Kidney tubule cell (primary cell): ENCODE measurements at regions not wholly inside any gene's neighbourhood (a gene's known extent, or its start where the extent isn't known, plus 50 kb on each side); places are given as distances from the start of the nearest gene placed in this dataset.
A peak's percentile ranks its signal among the peaks of the same experiment; 100 is the strongest.

Source experiments
- DNase-seq: peaks from one replicate; pipeline ENCODE4 v3.0.0-alpha.2; 2018; ENCODE audit warnings: low spot score

DNA sequence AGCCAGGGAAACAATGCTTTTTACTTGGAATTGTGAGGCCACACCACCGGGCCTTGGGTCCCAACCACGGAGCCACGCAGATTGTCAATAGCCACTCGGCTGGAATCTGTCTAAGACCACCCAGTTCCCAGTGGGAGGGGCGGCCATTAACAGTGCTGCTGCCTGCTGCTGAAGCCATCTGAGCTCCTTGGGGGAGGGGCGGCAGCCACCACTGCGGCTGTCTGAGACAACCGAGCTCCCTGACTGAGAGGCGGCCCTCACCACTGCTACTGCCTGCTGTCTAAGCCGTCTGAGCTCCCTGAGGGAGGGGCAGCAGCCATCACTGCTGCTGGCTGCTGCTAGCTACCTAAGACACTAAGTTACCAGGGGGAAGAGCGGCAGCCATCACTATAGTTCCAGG lies 64.3 kb downstream of the DMRTA2 start:
- no peak for DNase-seq

DNA sequence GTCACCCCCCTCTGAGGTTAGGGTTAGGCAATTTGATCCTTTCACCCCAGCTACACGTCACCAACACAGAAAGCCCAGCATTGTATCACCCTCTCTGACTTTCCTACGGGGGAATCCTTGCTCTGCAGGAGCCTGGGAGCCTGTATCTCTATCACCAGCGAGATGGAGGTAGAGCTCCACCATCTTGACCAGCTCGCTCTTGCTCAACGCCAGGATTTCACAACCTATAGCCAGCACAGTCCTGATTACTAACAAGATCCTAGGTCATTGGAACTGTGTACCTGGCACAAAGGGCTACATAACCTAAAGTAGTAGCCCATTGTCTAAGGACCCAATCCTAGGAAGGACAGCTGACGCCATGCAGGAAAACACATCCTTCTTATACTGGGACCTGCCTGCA lies 66.1 kb downstream of the DMRTA2 start:
- no peak for DNase-seq

DNA sequence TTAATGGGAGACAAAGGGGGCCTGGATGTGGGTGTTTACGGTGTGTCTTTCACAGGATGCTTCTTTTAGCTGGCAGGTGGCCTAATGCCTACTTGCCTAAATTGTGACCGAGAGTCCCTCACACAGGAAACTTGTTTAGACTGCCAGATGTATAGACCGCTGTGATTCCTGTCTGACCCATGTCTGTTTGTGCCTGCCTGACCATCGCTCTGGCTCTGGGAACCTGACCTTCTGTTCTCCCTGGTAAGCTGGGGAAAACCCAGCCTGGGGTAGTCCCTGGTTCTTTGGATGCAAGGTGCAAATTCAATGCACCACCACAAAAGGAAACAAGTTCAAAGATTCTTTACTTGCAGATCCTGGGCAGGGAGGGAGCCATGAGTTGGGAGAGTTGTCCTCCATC lies 68.4 kb downstream of the DMRTA2 start:
- DNase-seq = no peak

DNA sequence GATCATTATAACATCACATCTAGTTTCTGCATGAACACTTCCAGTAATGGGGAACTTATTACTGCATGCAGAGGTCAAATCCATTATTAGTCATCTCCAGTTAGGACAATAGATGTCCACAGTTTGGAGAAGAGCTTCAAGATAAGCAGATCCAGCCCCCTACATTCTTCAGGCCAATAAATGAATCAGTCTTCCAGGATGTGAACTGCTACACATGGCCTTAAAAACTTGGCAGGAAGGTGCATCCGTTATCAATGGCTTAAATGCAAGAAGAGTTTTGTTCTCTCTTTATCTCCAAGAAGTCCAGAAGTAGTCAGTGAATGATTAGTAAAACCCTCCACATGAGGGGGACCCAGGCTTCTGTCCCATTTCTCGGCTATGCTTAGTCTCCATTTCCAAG lies 70.8 kb downstream of the DMRTA2 start:
- DNase-seq = no peak

DNA sequence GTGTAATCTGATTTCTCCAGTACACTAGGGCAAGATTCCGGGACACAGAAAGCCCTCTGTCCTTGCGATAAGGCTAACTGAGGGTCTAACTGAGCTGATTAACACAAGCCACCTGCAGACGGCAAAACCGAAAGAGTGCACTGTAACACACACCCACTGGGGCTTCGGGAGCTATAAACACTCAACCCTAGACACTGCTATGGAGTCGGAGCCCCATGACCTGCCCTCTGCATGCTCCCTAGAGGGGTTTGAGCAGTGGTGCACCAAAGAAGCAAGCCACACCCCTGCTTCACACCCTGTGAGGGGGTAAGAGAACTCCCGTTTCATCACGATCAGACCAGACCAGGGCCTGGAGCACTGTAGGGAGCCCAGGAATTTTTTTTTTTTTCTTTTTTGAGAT lies 72.4 kb downstream of the DMRTA2 start:
- no peak for DNase-seq

DNA sequence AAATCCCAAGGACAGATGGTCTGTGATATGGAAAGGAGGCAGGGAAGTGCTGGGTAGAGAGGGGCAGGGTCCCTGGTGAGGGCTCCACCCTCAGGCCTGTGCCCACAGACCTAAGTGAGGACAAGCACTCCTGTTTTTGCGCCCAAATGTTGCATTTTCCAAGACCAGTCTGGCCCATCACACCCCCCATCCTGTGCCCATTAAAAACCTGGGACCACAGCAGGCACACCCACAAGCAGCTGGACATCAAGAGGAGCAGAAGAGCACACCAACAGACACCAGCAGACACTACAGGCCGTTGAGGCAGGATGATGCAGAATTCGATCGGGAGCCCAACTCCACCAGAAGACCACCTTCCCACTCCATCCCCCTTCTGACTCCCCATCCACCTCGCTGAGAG lies 72.8 kb downstream of the DMRTA2 start:
- no peak for DNase-seq

DNA sequence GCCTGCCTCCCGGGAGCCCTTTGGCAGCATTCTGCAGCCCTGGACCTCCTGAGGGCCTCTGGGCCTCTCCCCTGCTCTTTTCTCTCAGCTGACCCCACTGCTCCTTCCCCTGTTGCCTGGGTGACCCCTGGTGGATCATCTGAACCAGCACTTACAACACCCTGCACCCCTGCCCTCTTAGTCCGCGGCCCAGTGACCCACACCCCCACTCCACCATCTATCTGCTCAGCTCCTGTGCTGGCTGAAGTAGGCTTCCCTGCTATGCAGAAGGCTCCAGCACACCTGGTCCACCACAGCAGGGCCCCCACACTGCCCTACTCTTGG lies 74.0 kb downstream of the DMRTA2 start:
- DNase-seq = no peak

DNA sequence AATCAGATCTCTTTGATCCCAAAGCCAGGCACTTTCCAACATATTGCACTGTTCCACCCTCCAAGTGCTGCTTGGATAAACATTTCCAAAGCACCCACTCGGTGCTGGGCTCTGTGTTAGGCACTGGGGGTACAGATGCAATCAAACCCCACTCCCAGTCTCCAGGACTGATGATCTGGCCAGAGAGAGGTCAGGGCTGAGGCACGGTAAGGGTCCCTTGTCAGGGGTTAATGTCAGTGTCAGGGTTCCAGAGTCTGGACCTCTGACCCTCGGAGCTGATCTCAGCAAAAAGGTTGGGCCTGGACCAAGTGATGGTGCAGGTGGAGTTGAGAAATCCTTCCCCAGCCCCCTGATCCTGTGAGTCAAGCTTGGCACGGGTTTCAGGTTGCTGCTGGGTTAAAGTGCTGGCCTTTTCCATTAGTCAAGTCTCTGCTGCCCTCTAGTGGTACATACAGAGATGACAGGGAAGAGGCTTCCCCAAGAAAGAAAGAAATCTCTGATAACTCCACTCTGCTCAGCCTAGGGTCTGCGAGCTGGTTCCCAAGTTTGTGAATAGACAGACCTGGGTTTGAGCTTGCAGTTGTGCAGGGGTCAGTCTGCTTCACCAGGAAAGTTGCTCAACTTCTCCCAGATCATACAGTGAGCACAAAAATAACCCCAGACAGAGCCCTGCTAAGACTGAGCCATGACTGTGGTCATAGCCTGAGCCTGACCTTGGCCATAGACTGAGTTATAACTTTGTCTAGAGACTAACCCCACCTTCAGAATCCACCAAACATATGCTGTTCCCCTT lies 74.6 kb downstream of the DMRTA2 start:
- peak; percentile 79 for DNase-seq

DNA sequence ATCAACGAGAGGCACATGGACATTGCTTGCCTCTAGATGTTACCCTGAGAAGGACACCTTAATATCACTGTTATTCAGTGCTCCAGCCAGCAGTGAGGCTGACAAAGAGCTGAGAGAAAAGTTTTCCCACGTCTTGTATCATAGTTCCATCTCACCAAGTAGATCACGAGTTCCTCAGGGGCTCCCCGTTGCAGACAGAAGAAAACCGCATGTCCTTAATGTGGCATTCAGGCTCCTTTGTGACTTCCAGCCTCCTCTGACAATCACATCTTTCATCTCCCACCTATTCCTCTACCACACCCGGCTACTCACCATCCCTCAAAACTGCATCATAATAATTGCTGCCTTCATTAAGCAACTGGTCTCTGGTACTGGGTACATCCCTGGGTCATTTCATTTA lies 75.3 kb downstream of the DMRTA2 start:
- no peak for DNase-seq

DNA sequence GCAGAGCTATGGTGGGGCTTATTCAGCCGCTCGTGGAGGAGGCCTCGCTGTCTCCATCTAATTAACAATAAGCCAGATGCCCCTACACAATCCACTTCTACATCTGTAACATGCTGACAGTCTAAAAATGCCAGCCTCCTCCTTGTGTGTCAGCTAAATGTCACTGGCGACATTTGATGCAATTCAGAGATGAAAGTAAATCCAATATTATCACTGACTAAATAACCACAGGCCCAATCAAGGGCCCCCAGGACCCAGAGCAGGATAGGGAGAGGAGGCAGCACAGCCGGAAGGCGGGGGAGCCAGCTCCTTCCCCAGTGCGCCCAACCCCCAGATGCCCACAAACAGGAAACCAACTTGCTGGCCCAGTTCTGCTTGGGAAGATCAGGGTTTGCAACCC lies 76.6 kb downstream of the DMRTA2 start:
- DNase-seq = no peak

DNA sequence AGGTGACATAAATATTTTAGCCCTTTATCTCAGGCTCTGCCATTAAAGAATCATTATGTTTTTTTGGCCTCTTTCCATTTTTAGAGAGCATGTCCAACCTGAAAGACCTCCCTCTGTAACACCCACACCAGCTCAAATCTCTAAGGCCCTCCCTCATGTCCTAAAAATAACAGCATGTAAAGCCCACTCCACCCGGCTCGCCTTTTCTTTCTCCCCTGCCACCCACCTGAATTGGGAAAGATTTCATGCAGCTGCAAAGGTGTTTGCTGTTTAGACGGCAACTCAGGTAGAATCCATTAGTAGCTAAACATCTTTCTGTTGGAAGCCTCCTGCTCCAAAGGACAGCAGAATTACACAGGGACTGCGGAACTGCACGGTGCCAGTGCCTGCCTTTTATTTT lies 79.9 kb downstream of the DMRTA2 start:
- no peak for DNase-seq

DNA sequence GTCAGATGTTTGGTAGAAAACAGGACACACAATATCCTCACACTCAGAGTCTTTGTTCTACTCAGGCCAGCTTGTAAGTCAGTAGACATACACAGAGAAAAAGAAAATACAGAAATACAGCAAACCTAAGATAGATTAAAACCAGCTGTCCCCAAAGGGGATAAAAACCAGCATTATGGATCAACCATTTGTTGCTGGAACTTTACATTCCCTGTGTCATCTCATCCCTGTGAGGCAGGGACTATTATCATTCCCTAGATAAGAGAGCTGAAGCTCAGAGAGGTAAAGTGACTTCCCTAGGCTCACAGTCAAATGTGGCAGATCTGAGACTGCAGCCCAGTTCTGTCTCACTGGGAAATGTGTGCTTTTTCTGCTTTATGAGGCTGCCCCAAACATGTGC lies 80.7 kb downstream of the DMRTA2 start:
- DNase-seq = no peak

DNA sequence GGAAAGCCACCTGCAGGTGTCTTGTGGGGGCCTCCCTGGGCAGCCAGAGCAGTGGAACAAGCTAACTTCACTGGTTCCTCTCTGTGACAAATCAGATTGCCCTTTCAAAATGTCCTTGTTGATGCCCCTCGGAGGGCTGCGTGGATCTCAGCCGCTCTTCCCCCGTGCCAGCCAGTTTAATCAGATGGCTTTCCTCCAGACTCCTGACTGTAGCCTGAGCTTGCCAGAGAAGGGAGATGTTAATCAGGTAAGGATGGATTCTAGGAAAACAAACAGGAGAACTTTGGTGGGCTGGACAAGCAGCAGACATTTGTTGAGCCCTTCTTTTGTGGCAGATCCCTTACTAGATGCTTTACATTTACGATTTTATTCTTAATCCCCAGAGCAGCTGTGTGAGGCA lies 88.2 kb downstream of the DMRTA2 start:
- DNase-seq = no peak

DNA sequence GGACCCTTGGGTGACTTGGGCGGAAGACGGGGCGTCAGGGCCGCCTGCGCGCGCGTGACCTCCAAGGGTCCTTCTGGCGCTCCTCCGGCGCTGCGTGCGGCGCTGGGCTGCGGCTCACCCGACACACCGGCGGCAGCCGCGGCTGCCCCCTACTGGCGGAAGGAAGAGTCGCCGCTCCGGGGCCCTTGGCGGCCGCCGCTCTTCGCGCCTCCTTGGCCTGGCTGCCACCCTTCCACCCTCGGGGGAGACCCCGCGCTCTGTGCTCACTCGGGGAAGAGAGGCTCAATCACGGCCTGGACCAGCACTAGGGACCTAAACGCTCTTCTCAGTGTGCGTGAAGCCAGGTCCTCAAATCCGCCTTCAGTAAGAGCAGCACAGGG lies 89.7 kb downstream of the DMRTA2 start:
- peak; percentile 60 for DNase-seq

DNA sequence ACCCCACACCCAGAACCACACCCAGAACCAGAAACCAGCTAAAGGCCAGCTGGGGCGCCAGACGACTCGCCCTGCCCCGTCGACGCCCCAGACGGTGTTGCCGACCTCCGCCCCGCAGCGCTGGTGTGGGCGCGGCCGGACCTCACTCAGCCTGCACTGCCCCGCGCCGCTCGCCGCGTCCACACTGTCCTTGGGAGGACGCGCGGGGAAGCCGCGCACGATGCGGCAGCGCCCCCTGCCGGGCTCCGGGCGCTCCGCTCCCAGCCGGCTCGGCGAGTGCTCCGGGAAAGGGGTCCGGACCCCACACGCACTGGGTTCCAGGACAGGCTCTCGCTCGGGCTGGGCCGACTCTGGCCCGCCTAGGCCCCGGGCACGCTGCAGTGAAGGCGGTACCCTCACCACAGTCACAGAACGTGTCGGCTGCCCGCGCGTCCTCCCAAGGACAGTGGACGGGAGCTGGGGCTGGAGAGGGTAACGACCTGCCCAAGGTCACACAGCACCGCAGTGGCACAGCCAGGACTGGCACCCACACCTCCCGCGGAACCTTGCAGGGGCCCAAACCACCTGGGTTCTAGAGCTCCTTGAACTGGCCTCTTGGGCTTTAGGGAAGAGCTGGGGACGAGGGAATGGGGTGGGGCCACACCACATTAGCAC lies 90.2 kb downstream of the DMRTA2 start:
- peak; percentile 64 for DNase-seq

DNA sequence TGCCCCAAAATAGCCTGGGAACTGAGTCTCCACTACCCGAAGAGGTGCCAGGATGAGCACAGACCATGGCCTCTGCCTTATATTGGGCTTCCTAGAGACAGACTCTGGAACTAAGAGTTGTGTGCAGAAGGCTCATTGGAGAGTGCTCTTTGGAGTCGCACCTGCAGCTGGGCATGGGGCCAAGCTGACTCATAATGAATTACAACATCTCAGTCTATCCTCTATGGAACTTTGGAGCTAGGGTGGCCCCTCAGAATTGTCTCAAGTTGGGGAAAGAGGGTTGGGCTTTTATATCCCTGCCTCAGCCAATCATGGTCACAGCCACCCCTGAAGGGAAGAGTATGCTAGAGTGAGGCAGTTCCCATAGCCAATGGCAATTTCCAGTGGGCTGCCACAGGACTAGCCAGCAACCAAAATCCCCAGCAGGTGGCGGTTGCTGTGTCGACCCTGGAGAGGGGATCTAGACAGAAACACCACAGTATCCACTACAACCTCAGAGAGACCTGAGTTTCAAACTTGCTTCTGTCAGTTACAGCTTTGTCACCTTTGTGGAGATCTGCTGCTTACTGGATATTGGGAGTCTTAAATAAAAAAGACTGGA lies 93.8 kb downstream of the DMRTA2 start:
- DNase-seq = peak; percentile 51

DNA sequence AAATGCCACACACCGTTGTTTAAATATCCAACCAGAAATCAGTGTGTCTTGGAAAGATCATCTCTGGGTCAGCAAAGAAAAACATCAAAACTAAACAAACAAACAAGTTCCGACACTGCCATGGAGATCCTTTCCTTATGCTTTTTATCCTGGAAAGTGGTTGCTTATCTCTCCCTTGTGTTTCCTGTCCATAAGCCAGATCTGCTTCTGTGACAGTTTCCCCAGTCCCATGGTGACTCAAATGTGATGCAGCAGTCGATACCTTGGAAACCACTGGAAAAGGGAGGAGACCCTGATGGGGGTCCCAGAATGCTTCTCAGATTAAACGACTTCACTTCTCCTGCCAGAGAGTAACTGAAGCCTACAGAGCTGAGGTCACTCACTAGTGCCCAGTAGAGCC lies 94.7 kb downstream of the DMRTA2 start:
- DNase-seq = no peak

DNA sequence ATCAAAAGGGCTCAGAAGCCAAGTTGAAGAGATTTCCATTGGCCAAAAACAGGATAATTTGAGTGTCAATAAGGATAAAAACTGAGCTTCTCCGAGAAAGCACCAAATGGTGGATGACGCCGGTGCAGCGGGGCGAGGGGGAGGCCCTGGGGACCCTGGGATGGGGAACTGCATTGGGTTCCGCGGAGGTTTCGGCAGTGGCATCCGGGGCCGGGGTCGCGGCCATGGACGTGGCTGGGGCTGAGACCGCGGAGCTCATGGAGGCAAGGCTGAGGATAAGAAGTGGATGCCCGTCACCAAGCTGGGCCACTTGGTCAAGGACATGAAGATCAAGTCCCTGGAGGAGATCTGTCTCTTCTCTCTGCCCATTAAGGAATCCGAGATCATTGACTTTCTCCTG lies 97.2 kb downstream of the DMRTA2 start:
- no peak for DNase-seq

DNA sequence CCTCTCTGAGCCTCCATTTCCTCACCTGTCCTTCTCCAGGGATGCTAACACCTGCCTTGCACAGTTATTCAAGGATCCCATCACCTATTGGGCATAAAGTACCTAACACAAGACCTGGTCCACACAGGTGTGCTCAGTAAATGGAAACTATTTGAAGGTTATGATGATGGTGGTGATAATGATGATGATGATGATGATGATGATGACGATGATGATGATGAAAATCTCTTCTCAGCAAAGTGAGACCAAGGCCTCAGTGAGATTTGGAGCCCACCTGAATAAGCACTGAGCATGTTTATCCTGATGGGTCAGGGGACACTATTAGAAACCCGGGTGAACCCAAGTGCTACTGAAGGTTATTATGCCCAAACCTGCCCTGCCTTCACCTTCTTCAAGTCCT lies 100.7 kb downstream of the DMRTA2 start:
- DNase-seq = no peak

DNA sequence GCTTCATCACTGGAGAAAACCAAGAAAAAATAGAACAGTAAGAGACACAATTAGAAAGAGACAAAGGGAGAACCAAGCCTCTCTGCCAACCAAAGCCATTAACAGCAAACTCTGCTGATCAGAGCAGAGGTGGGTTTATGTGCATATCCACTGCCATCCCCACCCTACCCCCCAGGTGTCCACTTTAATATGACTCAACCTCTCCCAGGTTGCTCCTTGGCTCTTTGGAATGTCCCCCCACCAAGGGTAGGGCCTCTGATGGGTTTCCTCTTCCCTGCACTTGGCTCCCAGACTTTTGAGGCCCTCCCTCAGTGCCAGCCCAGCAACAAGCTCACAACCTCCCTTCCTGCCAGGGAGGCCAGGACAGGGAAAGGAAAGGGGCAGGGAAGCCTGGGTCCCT lies 104.8 kb downstream of the DMRTA2 start:
- DNase-seq = no peak

DNA sequence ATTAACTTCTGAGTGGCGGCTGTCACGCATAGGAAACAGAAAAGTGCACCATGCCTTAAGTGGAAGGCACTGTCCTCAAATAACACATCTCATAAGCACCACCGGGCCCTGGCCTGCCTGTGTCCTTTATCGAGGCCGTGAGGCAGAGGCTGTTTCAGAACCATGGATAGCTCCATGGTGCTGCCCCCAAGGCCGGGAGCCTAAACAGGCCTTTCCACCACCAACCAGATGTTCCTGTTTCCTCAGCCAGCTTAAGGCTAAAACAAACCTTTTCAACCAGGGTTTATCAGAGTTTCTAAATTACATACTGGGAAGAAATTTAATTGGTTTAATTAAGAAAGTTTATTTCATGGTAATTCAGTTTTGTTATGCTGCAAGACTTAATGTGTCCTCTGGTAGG lies 114.4 kb downstream of the DMRTA2 start:
- peak; percentile 36 for DNase-seq

DNA sequence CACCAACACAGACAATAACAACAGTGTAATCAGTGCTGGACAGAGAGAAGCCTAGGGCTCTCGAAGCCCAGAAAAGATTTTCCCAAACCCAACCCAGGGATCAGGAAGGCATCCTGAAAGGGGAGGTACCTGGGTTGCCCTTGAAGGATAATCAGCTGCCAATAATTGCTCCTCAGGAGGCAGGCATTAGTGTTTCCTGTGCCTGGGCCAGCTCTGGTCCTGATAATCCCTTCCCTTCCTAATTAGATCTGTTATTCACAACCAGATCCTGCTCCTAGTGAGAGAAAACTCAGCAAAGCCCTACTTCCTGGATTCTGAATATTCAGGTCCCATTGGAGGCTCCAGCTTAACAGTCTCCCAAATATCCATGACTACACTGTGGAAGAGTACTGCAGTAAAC lies 117.4 kb downstream of the DMRTA2 start:
- no peak for DNase-seq

DNA sequence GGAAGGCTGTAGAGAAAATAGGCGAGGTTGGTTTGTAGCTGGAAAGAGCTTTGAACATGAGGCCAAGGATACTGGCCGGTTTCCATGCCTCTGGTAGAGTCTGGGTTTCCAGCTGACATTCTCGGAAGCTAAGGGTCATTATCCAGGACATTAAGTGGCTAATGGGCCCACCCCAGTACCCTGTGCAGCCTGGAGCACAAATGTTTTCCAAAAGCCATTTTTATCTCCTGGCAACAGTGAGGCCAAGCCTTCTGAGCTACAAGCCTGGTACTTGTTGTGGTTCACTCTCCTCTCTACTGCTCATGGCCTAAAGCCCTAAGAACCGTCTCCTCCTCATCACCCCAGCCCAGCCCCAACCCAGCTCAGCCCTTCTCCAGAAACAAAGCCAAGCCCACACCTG lies 122.9 kb downstream of the DMRTA2 start:
- DNase-seq = no peak

DNA sequence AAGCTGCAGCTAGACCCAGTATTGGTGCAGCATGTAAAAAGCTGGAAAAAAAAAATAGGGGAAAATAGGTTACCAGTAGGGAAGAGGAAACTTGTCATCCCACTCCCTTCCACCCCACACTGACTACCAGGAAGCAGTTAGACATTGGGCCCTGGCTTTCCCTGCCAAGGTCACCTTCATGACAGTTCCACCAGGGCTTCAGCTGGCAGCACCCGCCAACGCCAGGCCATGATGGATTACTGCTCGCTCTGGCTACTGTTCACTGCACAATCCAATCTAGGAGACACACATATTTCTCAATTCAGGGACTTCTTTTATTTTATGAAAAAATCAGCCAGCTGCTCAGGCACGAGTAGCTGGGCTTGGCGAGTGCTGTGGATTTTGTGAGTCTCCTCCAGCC lies 127.7 kb downstream of the DMRTA2 start:
- DNase-seq = no peak
